Sigmoid colon (tissue), 4 donors: ENCODE measurements at regions not wholly inside any gene's neighbourhood (a gene's known extent, or its start where the extent isn't known, plus 50 kb on each side); places are given as distances from the start of the nearest gene placed in this dataset.

Source experiments
- CTCF ChIP-seq, 4 experiments: fragments of 450-650 bp in 3 of 4; fragments of 200-600 bp in 1 of 4; IDR thresholded peaks; one replicate each; pipeline ENCODE4 v1.5.1; 2016 to 2019; ENCODE audit warnings: antibody characterized with exemption in 4 of 4, mild to moderate bottlenecking in 3 of 4, moderate library complexity in 2 of 4
- POLR2A ChIP-seq, 2 donors: fragments of 450-650 bp; IDR thresholded peaks; one replicate each; pipeline ENCODE4 v1.6.1; 2016; ENCODE audit warnings: antibody characterized with exemption in 2 of 2, mild to moderate bottlenecking in 2 of 2, moderate library complexity in 2 of 2
- POLR2AphosphoS5 ChIP-seq, 4 donors: sonication (generic); formaldehyde crosslinking; IDR thresholded peaks; one replicate each; pipeline ENCODE4 v1.6.1; 2017; ENCODE audit warnings: antibody characterized with exemption in 4 of 4

DNA sequence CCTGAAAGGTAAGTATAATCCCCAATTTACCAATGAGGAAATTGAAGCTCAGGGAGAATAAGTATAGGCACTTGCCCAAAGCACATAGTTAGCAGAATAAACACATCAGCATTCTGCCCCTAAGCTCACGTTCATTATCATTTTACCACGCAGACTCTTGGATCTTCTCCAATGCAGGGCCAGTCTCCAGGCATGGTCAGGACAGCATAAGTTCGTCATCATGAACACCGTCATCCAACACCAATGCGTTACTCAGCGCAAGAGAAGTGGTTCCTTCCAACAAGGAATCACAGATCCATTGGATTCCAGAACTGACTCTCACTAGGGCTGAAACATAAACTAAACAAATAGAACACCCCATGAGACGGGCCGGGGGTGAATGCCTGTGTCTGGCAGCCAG is 86.5 kb upstream of the GPM6B start:
- TF ChIP-seq CTCF (IDR thresholded peaks at IDR 0.05) (no peak), POLR2AphosphoS5 (IDR thresholded peaks at IDR 0.05) (no peak), POLR2A (IDR thresholded peaks at IDR 0.05) (no peak)
